ENCODE measurements at regions not wholly inside any gene's neighbourhood (a gene's known extent, or its start where the extent isn't known, plus 50 kb on each side); places are given as distances from the start of the nearest gene placed in this dataset.

DNA sequence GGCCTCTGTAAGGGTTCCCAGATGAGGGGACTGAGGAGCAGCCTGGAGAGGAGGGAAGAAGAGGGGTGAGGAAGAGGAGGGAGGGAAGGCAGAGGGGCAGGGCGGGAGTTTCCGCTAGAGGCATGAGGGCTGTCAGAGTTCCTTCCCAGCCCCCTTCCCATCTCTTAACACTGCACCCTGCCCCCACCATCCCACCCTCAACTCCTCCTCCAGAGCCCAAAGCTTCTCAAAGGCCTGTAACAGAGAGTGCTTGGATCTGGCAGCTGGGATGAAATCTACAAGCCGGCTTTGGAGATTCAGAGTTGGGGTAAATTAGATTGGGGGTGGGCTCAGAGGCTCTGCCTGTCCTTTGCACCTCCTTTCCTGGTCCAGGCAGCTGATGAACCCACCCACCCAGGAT lies 57.3 kb upstream of the DLX4 start:
- Mint-ChIP-seq H3K4me3 (no peak overlapping the region), H3K27me3 (peaks cover 90% of the 10 kb centered on the region), H3K27ac (no peak overlapping the region), H3K4me1 (peaks cover 12% of the 10 kb centered on the region), H3K36me3 (ENCODE audit: low read depth) (peaks cover 5% of the 10 kb centered on the region)
- ATAC-seq (no peak), DNase-seq (no peak)
- no peaks in the 10 kb centered on the region for H3K9me3 ChIP-seq (ENCODE audit: control insufficient read depth, low read length, poor library complexity, severe bottlenecking)

DNA sequence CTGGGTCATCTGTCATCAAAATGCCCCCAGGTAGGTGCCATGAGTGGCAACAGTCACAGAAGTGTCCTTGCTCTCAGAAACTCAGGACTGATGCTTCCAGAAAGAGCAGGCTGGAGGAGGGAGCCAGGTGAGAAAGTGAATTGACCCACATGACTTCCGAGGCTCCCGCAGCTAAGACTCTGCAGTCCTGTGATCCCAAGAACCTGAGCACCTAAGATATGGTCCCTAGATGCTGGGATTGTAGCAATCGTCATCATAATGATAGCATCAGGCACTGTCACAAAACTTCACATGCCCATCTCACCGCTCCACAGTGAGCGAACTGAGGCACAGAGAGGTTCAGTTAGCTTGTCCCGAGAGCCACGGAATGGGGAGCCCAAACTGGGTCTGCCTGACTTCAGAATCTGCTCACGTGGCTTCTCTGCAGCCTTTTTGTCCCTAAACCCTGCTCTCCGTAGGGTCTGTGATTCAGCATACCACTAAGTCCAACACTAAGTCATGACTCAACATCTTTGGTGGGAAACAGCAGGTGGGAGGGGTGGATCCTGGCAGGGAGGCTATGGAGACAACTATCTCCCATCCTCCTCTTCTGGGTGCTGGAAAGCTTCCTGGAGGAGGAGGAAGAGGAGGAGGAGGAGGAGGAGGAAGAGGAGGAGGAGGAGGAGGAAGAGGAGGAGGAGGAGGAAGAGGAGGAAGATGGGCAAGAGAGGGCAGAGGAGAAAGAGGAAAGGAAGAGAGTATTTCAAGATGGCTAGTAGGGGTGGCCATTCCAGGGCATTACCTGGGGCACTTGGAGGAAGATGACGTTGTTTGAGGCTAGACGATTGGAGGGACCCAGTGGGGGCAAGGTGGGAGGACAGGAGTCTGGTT lies 55.5 kb upstream of the DLX4 start:
- peaks cover 13% of the 10 kb centered on the region for H3K4me1 Mint-ChIP-seq
- no peaks in the 10 kb centered on the region for H3K9me3 ChIP-seq (ENCODE audit: control insufficient read depth, low read length, poor library complexity, severe bottlenecking)
- DNase-seq (no peak), ATAC-seq (no peak)
- H3K27me3 Mint-ChIP-seq, result peaks cover 86% of the 10 kb centered on the region
- H3K4me3 Mint-ChIP-seq, result no peak overlapping the region
- H3K36me3 Mint-ChIP-seq (ENCODE audit: low read depth), result peaks cover 10% of the 10 kb centered on the region
- H3K27ac Mint-ChIP-seq, result no peak overlapping the region

DNA sequence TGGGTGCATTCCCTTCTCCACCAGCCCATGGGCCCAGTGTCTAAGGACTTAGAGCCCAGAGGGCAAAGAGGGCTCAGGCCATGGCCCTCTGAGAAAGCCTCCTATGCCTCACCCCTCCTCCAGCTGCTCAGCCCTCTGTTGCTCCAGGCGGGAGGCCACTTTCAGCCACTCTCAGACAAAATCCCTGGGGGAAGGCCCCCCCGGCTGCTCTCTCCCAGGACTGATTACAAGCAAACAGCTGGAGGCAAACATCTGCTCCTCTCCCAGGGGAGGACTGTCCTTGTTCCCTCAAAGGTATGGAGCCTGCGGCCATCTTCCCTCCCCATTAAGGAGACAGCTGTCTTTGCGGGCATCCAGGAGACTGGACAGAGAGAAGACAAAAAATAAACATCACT lies 54.9 kb upstream of the DLX4 start:
- H3K4me1 Mint-ChIP-seq, result peaks cover 13% of the 10 kb centered on the region
- no peak overlapping the region for H3K27ac Mint-ChIP-seq
- DNase-seq (no peak), ATAC-seq (no peak)
- H3K4me3 Mint-ChIP-seq, result no peak overlapping the region
- peaks cover 8% of the 10 kb centered on the region for H3K36me3 Mint-ChIP-seq (ENCODE audit: low read depth)
- H3K27me3 Mint-ChIP-seq, result peaks cover 79% of the 10 kb centered on the region
- no peaks in the 10 kb centered on the region for H3K9me3 ChIP-seq (ENCODE audit: control insufficient read depth, low read length, poor library complexity, severe bottlenecking)

DNA sequence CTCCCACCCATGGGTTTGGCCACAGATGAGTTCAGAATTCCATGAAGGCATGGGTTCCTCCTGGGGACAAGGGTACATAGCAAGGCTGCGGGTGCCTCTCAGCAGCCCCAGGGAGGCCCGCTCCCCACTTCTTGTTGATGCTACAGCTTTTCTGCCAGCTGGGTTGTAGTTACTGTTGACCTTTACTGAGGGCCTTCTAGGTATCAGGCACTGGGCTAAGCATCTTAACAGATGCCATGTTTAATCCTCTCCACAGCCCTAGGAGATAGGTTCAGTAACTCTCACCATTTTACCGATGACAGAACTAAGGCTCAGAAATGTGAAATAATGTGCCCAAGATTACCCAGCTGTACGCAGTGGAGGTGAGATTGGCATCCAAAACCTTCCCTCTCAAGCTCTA lies 54.3 kb upstream of the DLX4 start:
- peaks cover 11% of the 10 kb centered on the region for H3K4me1 Mint-ChIP-seq
- H3K36me3 Mint-ChIP-seq (ENCODE audit: low read depth), result peaks cover 8% of the 10 kb centered on the region
- no peaks in the 10 kb centered on the region for H3K9me3 ChIP-seq (ENCODE audit: control insufficient read depth, low read length, poor library complexity, severe bottlenecking)
- H3K27me3 Mint-ChIP-seq, result peaks cover 74% of the 10 kb centered on the region
- DNase-seq (no peak), ATAC-seq (no peak)
- H3K27ac Mint-ChIP-seq, result no peak overlapping the region
- no peak overlapping the region for H3K4me3 Mint-ChIP-seq

DNA sequence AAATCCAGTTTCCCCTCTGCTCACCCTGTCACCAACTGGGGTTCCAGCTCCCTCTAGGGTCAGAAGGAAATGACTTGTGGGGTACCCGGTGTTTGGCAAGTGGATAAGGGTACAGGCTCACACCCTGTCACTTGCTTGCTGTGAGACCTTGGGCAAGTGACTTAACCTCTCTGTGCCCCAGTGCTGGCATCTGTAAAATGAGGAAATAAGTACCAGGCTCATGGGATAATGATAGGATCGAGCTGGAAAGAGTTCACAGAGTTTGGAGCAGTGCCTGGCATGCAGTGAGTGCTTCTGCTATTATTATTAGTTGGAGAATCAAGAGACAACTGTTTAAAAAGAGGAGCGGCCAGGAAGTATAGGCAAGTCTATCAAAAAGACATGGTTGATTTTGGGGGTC lies 53.7 kb upstream of the DLX4 start:
- ATAC-seq (no peak), DNase-seq (no peak)
- H3K9me3 ChIP-seq (ENCODE audit: control insufficient read depth, low read length, poor library complexity, severe bottlenecking), result no peaks in the 10 kb centered on the region
- peaks cover 7% of the 10 kb centered on the region for H3K4me1 Mint-ChIP-seq
- peaks cover 73% of the 10 kb centered on the region for H3K27me3 Mint-ChIP-seq
- H3K4me3 Mint-ChIP-seq, result no peak overlapping the region
- H3K36me3 Mint-ChIP-seq (ENCODE audit: low read depth), result peaks cover 8% of the 10 kb centered on the region
- H3K27ac Mint-ChIP-seq, result no peak overlapping the region

DNA sequence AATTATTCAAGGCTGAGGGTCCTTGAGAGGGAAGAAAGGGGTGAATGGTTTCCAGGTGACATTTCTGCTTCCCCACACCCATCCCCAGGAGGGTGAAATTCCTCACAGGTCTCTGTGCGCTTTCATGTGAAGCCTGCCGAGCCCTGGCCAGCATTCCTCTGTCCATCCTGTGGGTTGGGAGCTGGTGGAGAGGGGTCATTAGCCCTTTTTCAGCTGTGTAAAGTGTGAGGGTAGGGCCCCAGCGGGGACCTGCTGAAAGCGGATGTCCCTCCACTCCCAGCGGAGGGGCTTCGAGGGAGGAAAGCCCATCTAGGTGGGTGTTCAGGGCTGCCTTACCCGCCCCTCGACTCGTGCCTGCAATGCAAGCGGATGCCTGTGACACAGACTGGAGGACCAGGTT lies 53.3 kb upstream of the DLX4 start:
- H3K9me3 ChIP-seq (ENCODE audit: control insufficient read depth, low read length, poor library complexity, severe bottlenecking), result no peaks in the 10 kb centered on the region
- ATAC-seq, result no peak
- Mint-ChIP-seq H3K36me3 (ENCODE audit: low read depth) (peaks cover 8% of the 10 kb centered on the region), H3K27ac (no peak overlapping the region), H3K4me1 (peaks cover 7% of the 10 kb centered on the region), H3K4me3 (no peak overlapping the region), H3K27me3 (peaks cover 75% of the 10 kb centered on the region)
- no peak for DNase-seq

DNA sequence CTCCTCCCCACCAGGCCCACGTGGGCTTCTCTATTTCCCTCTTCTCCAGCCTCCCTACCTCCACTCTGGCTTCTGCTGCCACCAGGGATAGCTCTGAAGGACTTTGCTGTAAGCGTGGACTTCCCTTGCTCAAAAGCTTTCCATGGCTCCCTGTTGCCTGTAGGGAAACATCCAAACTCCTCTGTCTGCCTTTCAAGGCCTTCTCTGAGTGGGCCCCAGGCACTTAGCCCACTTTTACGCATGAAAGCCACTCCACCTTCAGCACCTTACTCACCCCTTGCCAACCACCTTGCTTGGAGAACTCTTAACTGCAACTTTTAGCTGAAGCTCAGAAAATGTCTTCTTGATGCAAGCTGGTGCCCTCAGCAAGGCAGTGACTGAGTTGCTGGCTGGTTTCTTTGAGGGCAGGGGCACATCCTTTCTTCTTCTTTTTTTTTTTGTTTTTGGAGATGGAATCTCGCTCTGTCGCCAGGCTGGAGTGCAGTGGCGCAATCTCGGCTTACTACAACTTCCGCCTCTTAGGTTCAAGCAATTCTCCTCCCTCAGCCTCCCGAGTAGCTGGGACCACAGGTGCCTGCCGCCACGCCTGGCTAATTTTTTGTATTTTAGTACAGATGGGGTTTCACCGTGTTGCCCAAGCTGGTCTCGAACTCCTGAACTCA lies 52.0 kb upstream of the DLX4 start:
- H3K4me3 Mint-ChIP-seq, result no peak overlapping the region
- H3K27me3 Mint-ChIP-seq, result peaks cover 76% of the 10 kb centered on the region
- ATAC-seq (no peak), DNase-seq (no peak)
- peaks cover 4% of the 10 kb centered on the region for H3K4me1 Mint-ChIP-seq
- peaks cover 6% of the 10 kb centered on the region for H3K36me3 Mint-ChIP-seq (ENCODE audit: low read depth)
- no peak overlapping the region for H3K27ac Mint-ChIP-seq
- no peaks in the 10 kb centered on the region for H3K9me3 ChIP-seq (ENCODE audit: control insufficient read depth, low read length, poor library complexity, severe bottlenecking)

DNA sequence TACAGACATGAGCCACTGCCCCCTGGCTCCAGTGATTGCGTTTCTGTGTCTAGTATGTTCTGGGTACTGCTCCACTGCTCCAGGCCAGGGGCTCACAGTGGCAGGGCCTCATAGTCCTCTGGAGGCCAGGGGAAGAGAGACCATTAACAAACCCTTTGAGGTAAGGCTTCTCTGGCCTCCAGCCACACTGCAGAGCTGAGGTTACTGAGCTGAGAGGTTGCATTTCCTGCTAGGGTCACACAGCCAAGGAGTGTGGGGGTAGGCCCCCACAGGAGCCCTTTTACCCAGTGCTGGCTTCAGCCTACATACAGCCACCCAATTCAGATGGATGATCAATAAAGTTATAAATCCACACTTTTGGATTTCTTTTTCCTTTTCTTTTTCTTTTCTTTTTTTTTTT lies 50.4 kb upstream of the DLX4 start:
- Mint-ChIP-seq H3K4me1 (peaks cover 4% of the 10 kb centered on the region), H3K27ac (no peak overlapping the region), H3K27me3 (peaks cover 70% of the 10 kb centered on the region), H3K36me3 (ENCODE audit: low read depth) (peaks cover 6% of the 10 kb centered on the region), H3K4me3 (no peak overlapping the region)
- no peaks in the 10 kb centered on the region for H3K9me3 ChIP-seq (ENCODE audit: control insufficient read depth, low read length, poor library complexity, severe bottlenecking)
- ATAC-seq, result no peak
- no peak for DNase-seq

Measured in T-helper 17 cell (primary cell).